Neural progenitor cell (in vitro differentiated cells): ENCODE measurements at regions not wholly inside any gene's neighbourhood (a gene's known extent, or its start where the extent isn't known, plus 50 kb on each side); places are given as distances from the start of the nearest gene placed in this dataset.
"Not testable (repeated sequence)": the region's sequence is repeated elsewhere in the genome, so short reads cannot be mapped to it uniquely, and the experiment has no call there.

ENCODE experiments used
- DNase-seq: peaks from one replicate; pipeline ENCODE4 v3.0.0-alpha.2; 2016; ENCODE audit warnings: low spot score
- H2AFZ ChIP-seq: fragments of 200-600 bp; sonication (generic); replicated peaks from 2 replicates; pipeline ENCODE4 v1.6.1; 2016; ENCODE audit warnings: antibody characterized with exemption
- H3F3A ChIP-seq: fragments of 200-600 bp; sonication (generic); 2 replicates; pipeline ENCODE4 v1.6.1; 2016; ENCODE audit warnings: antibody characterized with exemption, low read depth
- H3K27ac ChIP-seq: fragments of 200-600 bp; sonication (generic); 2 replicates; pipeline ENCODE4 v1.5.1; 2016; ENCODE audit warnings: mild to moderate bottlenecking
- H3K27me3 ChIP-seq: fragments of 200-600 bp; sonication (generic); 2 replicates; pipeline ENCODE4 v1.6.1; 2016; ENCODE audit warnings: mild to moderate bottlenecking, moderate library complexity
- H3K36me3 ChIP-seq: fragments of 200-600 bp; sonication (generic); 2 replicates; pipeline ENCODE4 v1.5.1; 2016
- H3K4me1 ChIP-seq: fragments of 200-600 bp; sonication (generic); 2 replicates; pipeline ENCODE4 v1.6.1; 2016; ENCODE audit warnings: mixed run types
- H3K4me2 ChIP-seq: fragments of 200-600 bp; sonication (generic); 2 replicates; pipeline ENCODE4 v1.6.1; 2016
- H3K4me3 ChIP-seq: fragments of 200-600 bp; sonication (generic); 2 replicates; pipeline ENCODE4 v1.5.1; 2016
- H3K79me2 ChIP-seq: fragments of 200-600 bp; sonication (generic); 2 replicates; pipeline ENCODE4 v1.6.1; 2016; ENCODE audit warnings: low read depth
- H3K9ac ChIP-seq: fragments of 200-600 bp; sonication (generic); 2 replicates; pipeline ENCODE4 v1.6.1; 2016
- H3K9me3 ChIP-seq: fragments of 200-600 bp; sonication (generic); 2 replicates; pipeline ENCODE4 v1.5.1; 2016; ENCODE audit warnings: low read depth
- H4K20me1 ChIP-seq: fragments of 200-600 bp; sonication (generic); 2 replicates; pipeline ENCODE4 v1.6.1; 2016; ENCODE audit warnings: low read depth
- H3K27ac Mint-ChIP-seq: 3 replicates; pipeline ENCODE4 v1.8.0; 2021; ENCODE audit warnings: mixed read lengths
- H3K27me3 Mint-ChIP-seq: 2 replicates; pipeline ENCODE4 v1.8.0; 2022; ENCODE audit warnings: low read depth, mild to moderate bottlenecking, inconsistent platforms, moderate library complexity, mixed read lengths; ENCODE audit not compliant: insufficient read depth
- H3K36me3 Mint-ChIP-seq: 3 replicates; pipeline ENCODE4 v1.8.0; 2021; ENCODE audit warnings: mixed read lengths
- H3K4me1 Mint-ChIP-seq: 3 replicates; pipeline ENCODE4 v1.8.0; 2021; ENCODE audit warnings: mixed read lengths
- H3K4me3 Mint-ChIP-seq: 3 replicates; pipeline ENCODE4 v1.8.0; 2021; ENCODE audit warnings: mild to moderate bottlenecking, moderate library complexity, mixed read lengths
- H3K9me3 Mint-ChIP-seq: 3 replicates; pipeline ENCODE4 v1.8.0; 2020; ENCODE audit warnings: mixed read lengths
- EZH2 ChIP-seq: fragments of 200-600 bp; sonication (generic); IDR thresholded peaks from 2 replicates; pipeline ENCODE4 v1.6.1; 2017; ENCODE audit warnings: antibody characterized with exemption, mild to moderate bottlenecking, moderate library complexity
- EZH2phosphoT487 ChIP-seq: fragments of 200-600 bp; sonication (generic); IDR thresholded peaks from 2 replicates; pipeline ENCODE4 v1.6.1; 2017; ENCODE audit warnings: antibody characterized with exemption
- TF ChIP-seq, protein P1 (sequence below): fragments of 200-600 bp; sonication (generic); IDR thresholded peaks from 2 replicates; pipeline ENCODE4 v1.5.1; 2017; ENCODE audit warnings: antibody characterized with exemption, mild to moderate bottlenecking

- Mint-ChIP-seq H3K9me3 (no peaks in the 10 kb centered on the region), H3K27ac (no peak overlapping the region), H3K27me3 (no peaks in the 10 kb centered on the region), H3K4me1 (no peaks in the 10 kb centered on the region), H3K36me3 (no peaks in the 10 kb centered on the region), H3K4me3 (no peak overlapping the region)
- no peaks in the 10 kb centered on the region for H3F3A ChIP-seq
- H3K9me3 ChIP-seq: no peaks in the 10 kb centered on the region
- DNase-seq: no peak
- no peak overlapping the region for H3K27ac ChIP-seq
- H3K4me1 ChIP-seq: no peaks in the 10 kb centered on the region
- H2AFZ ChIP-seq: no peak overlapping the region
- TF ChIP-seq, protein P1, sequence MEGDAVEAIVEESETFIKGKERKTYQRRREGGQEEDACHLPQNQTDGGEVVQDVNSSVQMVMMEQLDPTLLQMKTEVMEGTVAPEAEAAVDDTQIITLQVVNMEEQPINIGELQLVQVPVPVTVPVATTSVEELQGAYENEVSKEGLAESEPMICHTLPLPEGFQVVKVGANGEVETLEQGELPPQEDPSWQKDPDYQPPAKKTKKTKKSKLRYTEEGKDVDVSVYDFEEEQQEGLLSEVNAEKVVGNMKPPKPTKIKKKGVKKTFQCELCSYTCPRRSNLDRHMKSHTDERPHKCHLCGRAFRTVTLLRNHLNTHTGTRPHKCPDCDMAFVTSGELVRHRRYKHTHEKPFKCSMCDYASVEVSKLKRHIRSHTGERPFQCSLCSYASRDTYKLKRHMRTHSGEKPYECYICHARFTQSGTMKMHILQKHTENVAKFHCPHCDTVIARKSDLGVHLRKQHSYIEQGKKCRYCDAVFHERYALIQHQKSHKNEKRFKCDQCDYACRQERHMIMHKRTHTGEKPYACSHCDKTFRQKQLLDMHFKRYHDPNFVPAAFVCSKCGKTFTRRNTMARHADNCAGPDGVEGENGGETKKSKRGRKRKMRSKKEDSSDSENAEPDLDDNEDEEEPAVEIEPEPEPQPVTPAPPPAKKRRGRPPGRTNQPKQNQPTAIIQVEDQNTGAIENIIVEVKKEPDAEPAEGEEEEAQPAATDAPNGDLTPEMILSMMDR: no peak
- no peak for TF ChIP-seq EZH2phosphoT487
- TF ChIP-seq EZH2: no peak
- no peaks in the 10 kb centered on the region for H3K27me3 ChIP-seq
- no peaks in the 10 kb centered on the region for H4K20me1 ChIP-seq
- H3K36me3 ChIP-seq: no peaks in the 10 kb centered on the region
- H3K4me3 ChIP-seq: no peak overlapping the region
- no peak overlapping the region for H3K9ac ChIP-seq
- no peaks in the 10 kb centered on the region for H3K79me2 ChIP-seq
- H3K4me2 ChIP-seq: no peak overlapping the region
Measured at GRCh38 chr14:40354754-40355153, 922.5 kb upstream of the FBXO33 start.

- not testable (repeated sequence) for H3K27ac ChIP-seq, H3K79me2 ChIP-seq, H3K36me3 Mint-ChIP-seq, H3K4me1 ChIP-seq, H3K27ac Mint-ChIP-seq, H3F3A ChIP-seq, H3K36me3 ChIP-seq, H3K27me3 ChIP-seq, H3K9me3 Mint-ChIP-seq, H3K4me1 Mint-ChIP-seq, H4K20me1 ChIP-seq, H3K27me3 Mint-ChIP-seq, H3K9me3 ChIP-seq
- Histone ChIP-seq H3K4me3 (peak overlapping the region; percentile 55), H2AFZ (peak overlapping the region; percentile 87), H3K9ac (peak overlapping the region; percentile 34), H3K4me2 (peak overlapping the region; percentile 75)
- H3K4me3 Mint-ChIP-seq: peak overlapping the region; percentile 74
- peak; percentile 37 for DNase-seq
Measured at GRCh38 chr14:40348104-40348503, 915.9 kb upstream of the FBXO33 start.

DNA sequence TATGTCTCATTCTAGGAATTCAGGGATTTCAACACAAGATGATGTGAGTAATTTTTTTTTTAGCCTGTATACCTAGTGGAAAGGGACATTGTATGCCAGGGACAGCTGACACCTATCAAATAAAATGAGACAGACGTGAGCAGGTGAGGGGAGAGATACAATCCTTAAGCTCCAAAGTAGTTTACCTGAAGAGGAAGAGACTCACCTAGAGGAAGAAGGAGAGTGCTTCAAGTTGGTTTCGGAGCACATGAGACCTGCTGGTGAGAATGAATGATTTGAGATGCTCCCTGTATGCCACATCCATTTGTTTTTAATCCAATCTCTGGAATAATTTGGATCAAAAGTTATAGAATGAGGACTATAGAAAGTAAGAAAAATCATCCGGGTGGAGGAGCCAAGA lies 915.4 kb upstream of the FBXO33 start:
- H3K4me3 ChIP-seq: peak overlapping the region; percentile 55
- no peaks in the 10 kb centered on the region for H3K4me1 Mint-ChIP-seq
- no peak overlapping the region for H3K27ac ChIP-seq
- H3K4me1 ChIP-seq: no peaks in the 10 kb centered on the region
- no peaks in the 10 kb centered on the region for H3K27me3 Mint-ChIP-seq
- no peaks in the 10 kb centered on the region for H3K36me3 Mint-ChIP-seq
- TF ChIP-seq, protein P1: no peak
- TF ChIP-seq EZH2phosphoT487 (no peak), EZH2 (no peak)
- H3K9ac ChIP-seq: peak overlapping the region; percentile 34
- no peak overlapping the region for H3K27ac Mint-ChIP-seq
- peaks cover 2% of the 10 kb centered on the region for H3K9me3 Mint-ChIP-seq
- DNase-seq: no peak
- no peaks in the 10 kb centered on the region for H3K27me3 ChIP-seq
- H3K79me2 ChIP-seq: no peaks in the 10 kb centered on the region
- H3K4me2 ChIP-seq: peak overlapping the region; percentile 75
- H3K4me3 Mint-ChIP-seq: peak overlapping the region; percentile 74
- H3K36me3 ChIP-seq: no peaks in the 10 kb centered on the region
- no peaks in the 10 kb centered on the region for H3K9me3 ChIP-seq
- no peaks in the 10 kb centered on the region for H4K20me1 ChIP-seq
- H2AFZ ChIP-seq: peak overlapping the region; percentile 87
- H3F3A ChIP-seq: no peaks in the 10 kb centered on the region

DNA sequence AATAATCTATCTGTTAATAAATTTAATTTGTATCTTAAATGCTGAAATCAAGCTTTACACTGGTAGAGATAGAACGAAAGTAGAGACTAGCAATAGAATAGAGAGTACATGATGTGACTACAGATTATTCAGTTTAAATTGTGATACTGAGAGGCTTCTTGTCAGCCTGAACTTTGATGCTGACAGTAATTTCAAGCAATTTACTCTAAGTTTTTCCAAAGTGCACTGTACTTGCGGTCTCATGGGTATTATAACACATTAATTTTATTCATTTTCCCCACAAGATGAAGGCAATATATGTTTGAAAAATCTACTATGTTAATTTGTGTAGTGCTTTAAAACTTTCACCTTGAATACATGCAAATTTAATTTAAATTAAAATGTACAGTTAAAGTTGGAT lies 914.0 kb upstream of the FBXO33 start:
- Histone ChIP-seq H3K4me3 (peak overlapping the region; percentile 55), H3F3A (no peaks in the 10 kb centered on the region), H3K27ac (no peak overlapping the region), H3K27me3 (no peaks in the 10 kb centered on the region), H4K20me1 (no peaks in the 10 kb centered on the region), H3K4me2 (peak overlapping the region; percentile 75), H3K36me3 (no peaks in the 10 kb centered on the region), H3K9me3 (no peaks in the 10 kb centered on the region), H3K79me2 (no peaks in the 10 kb centered on the region), H3K4me1 (no peaks in the 10 kb centered on the region), H3K9ac (no peak overlapping the region), H2AFZ (no peak overlapping the region)
- H3K36me3 Mint-ChIP-seq: no peaks in the 10 kb centered on the region
- TF ChIP-seq EZH2 (no peak), EZH2phosphoT487 (no peak)
- TF ChIP-seq, protein P1: no peak
- H3K27me3 Mint-ChIP-seq: no peaks in the 10 kb centered on the region
- H3K4me1 Mint-ChIP-seq: no peaks in the 10 kb centered on the region
- no peak for DNase-seq
- H3K27ac Mint-ChIP-seq: no peak overlapping the region
- H3K4me3 Mint-ChIP-seq: no peak overlapping the region
- H3K9me3 Mint-ChIP-seq: peaks cover 2% of the 10 kb centered on the region
